ENCODE measurements at regions not wholly inside any gene's neighbourhood (a gene's known extent, or its start where the extent isn't known, plus 50 kb on each side); places are given as distances from the start of the nearest gene placed in this dataset.

DNA sequence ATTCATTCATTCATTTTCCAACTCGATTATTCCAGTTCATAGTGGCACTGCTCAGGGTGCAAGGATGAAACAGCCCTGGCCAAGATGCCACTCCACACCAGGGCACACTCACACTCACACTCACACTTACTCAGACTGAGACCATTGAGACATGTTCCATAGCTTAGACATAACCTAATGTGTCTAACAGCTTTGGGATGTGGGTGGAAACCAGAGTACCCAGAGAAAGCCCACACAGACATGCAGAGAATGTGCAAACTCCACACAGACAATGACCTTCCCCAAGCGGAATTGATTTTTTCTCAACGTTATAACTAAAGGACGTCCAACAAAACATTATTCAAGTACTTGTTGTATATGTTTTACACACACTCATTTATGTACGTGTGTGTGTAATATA lies 1363.5 kb downstream of the EFNA5 start:
- TF ChIP-seq, protein P1, sequence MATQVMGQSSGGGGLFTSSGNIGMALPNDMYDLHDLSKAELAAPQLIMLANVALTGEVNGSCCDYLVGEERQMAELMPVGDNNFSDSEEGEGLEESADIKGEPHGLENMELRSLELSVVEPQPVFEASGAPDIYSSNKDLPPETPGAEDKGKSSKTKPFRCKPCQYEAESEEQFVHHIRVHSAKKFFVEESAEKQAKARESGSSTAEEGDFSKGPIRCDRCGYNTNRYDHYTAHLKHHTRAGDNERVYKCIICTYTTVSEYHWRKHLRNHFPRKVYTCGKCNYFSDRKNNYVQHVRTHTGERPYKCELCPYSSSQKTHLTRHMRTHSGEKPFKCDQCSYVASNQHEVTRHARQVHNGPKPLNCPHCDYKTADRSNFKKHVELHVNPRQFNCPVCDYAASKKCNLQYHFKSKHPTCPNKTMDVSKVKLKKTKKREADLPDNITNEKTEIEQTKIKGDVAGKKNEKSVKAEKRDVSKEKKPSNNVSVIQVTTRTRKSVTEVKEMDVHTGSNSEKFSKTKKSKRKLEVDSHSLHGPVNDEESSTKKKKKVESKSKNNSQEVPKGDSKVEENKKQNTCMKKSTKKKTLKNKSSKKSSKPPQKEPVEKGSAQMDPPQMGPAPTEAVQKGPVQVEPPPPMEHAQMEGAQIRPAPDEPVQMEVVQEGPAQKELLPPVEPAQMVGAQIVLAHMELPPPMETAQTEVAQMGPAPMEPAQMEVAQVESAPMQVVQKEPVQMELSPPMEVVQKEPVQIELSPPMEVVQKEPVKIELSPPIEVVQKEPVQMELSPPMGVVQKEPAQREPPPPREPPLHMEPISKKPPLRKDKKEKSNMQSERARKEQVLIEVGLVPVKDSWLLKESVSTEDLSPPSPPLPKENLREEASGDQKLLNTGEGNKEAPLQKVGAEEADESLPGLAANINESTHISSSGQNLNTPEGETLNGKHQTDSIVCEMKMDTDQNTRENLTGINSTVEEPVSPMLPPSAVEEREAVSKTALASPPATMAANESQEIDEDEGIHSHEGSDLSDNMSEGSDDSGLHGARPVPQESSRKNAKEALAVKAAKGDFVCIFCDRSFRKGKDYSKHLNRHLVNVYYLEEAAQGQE (IDR thresholded peaks at IDR 0.05; ENCODE audit: insufficient read depth in 1 of 2, low read depth in 2 of 2, low read length in 2 of 2), result no peak
- TF ChIP-seq POLR2AphosphoS5 (IDR thresholded peaks at IDR 0.05; ENCODE audit: low read depth, low read length), result no peak
- no peak for TF ChIP-seq SIN3A (IDR thresholded peaks at IDR 0.05; ENCODE audit: borderline replicate concordance, insufficient read depth, low read length)

Measured in PFSK-1 (cell line).